Neutrophil (primary cell): ENCODE measurements at regions not wholly inside any gene's neighbourhood (a gene's known extent, or its start where the extent isn't known, plus 50 kb on each side); places are given as distances from the start of the nearest gene placed in this dataset.

Experiments used
- H3K27ac ChIP-seq: fragments of 200-600 bp; sonication (generic); 2 replicates; pipeline ENCODE4 v1.5.1; 2016; ENCODE audit warnings: mild to moderate bottlenecking, moderate library complexity
- H3K27me3 ChIP-seq: fragments of 200-600 bp; sonication (generic); 2 replicates; pipeline ENCODE4 v1.6.0; 2016; ENCODE audit warnings: mild to moderate bottlenecking
- H3K36me3 ChIP-seq: fragments of 200-600 bp; sonication (generic); 2 replicates; pipeline ENCODE4 v1.5.1; 2017
- H3K4me1 ChIP-seq, 2 experiments: fragments of 200-600 bp in 1 of 2; sonication (generic) in 1 of 2; 1 replicate in 1 of 2; 2 replicates in 1 of 2; pipeline versions ENCODE4 v1.5.1 to v1.6.1; 2013 to 2016; ENCODE audit warnings: low read depth in 1 of 2, low read length in 1 of 2, mild to moderate bottlenecking in 1 of 2, moderate library complexity in 1 of 2; ENCODE audit not compliant: control insufficient read depth in 1 of 2, insufficient read depth in 1 of 2
- H3K4me3 ChIP-seq, 2 experiments: fragments of 200-600 bp in 1 of 2; sonication (generic) in 1 of 2; 1 replicate in 1 of 2; 2 replicates in 1 of 2; pipeline ENCODE4 v1.5.1; 2013 to 2016; ENCODE audit warnings: low read depth in 1 of 2, low read length in 1 of 2, mild to moderate bottlenecking in 1 of 2, moderate library complexity in 1 of 2
- H3K9me3 ChIP-seq: fragments of 200-600 bp; sonication (generic); 2 replicates; pipeline ENCODE4 v1.5.1; 2016
- CTCF ChIP-seq: fragments of 200-600 bp; sonication (generic); IDR thresholded peaks from 2 replicates; pipeline ENCODE4 v1.5.1; 2016; ENCODE audit warnings: antibody characterized with exemption

GRCh38 chr10:28776519-28776918 is 99.2 kb downstream of the BAMBI start:
- no peak for TF ChIP-seq CTCF
- Histone ChIP-seq H3K9me3 (no peaks in the 10 kb centered on the region), H3K36me3 (no peaks in the 10 kb centered on the region), H3K4me1 (no peaks in the 10 kb centered on the region), H3K4me3 (no peak overlapping the region), H3K27me3 (no peaks in the 10 kb centered on the region), H3K27ac (no peak overlapping the region)

GRCh38 chr10:28777911-28778310 is 100.6 kb downstream of the BAMBI start:
- no peak overlapping the region for H3K27ac ChIP-seq
- H3K4me1 ChIP-seq, result no peaks in the 10 kb centered on the region
- H3K4me3 ChIP-seq, result no peak overlapping the region
- no peaks in the 10 kb centered on the region for H3K36me3 ChIP-seq
- no peaks in the 10 kb centered on the region for H3K9me3 ChIP-seq
- H3K27me3 ChIP-seq, result no peaks in the 10 kb centered on the region
- TF ChIP-seq CTCF, result no peak

GRCh38 chr10:28778524-28778923 is 101.2 kb downstream of the BAMBI start:
- Histone ChIP-seq H3K36me3 (no peaks in the 10 kb centered on the region), H3K4me1 (no peaks in the 10 kb centered on the region), H3K4me3 (no peak overlapping the region), H3K9me3 (no peaks in the 10 kb centered on the region), H3K27me3 (no peaks in the 10 kb centered on the region), H3K27ac (no peak overlapping the region)
- TF ChIP-seq CTCF, result no peak

GRCh38 chr10:28781296-28781695 is 104.0 kb downstream of the BAMBI start:
- Histone ChIP-seq H3K4me1 (no peaks in the 10 kb centered on the region), H3K36me3 (no peaks in the 10 kb centered on the region), H3K4me3 (no peak overlapping the region), H3K27me3 (no peaks in the 10 kb centered on the region), H3K27ac (no peak overlapping the region), H3K9me3 (no peaks in the 10 kb centered on the region)
- no peak for TF ChIP-seq CTCF

GRCh38 chr10:28783087-28783486 is 105.8 kb downstream of the BAMBI start:
- peaks cover 6% of the 10 kb centered on the region for H3K27me3 ChIP-seq
- no peak overlapping the region for H3K27ac ChIP-seq
- H3K36me3 ChIP-seq, result no peaks in the 10 kb centered on the region
- no peaks in the 10 kb centered on the region for H3K9me3 ChIP-seq
- H3K4me3 ChIP-seq, result no peak overlapping the region
- no peak for TF ChIP-seq CTCF
- no peaks in the 10 kb centered on the region for H3K4me1 ChIP-seq

- Histone ChIP-seq H3K4me1 (no peaks in the 10 kb centered on the region), H3K9me3 (no peaks in the 10 kb centered on the region), H3K27me3 (peaks cover 6% of the 10 kb centered on the region), H3K4me3 (no peak overlapping the region), H3K27ac (no peak overlapping the region), H3K36me3 (no peaks in the 10 kb centered on the region)
- no peak for TF ChIP-seq CTCF
These were observed 107.7 kb downstream of the BAMBI start for GRCh38 chr10:28785018-28785417.
